Colonic mucosa (tissue), 4 donors: ENCODE measurements at regions not wholly inside any gene's neighbourhood (a gene's known extent, or its start where the extent isn't known, plus 50 kb on each side); places are given as distances from the start of the nearest gene placed in this dataset.

Source experiments
- DNase-seq: peaks from one replicate; pipeline ENCODE4 v3.0.0-alpha.2; 2020
- H3K27ac ChIP-seq: fragments of 200-600 bp; one replicate; pipeline ENCODE4 v1.8.0; 2021
- H3K27me3 ChIP-seq: fragments of 200-600 bp; one replicate; pipeline ENCODE4 v1.8.0; 2021
- H3K36me3 ChIP-seq: fragments of 200-600 bp; one replicate; pipeline ENCODE4 v1.8.0; 2021
- H3K4me1 ChIP-seq: fragments of 200-600 bp; one replicate; pipeline ENCODE4 v1.8.0; 2021; ENCODE audit warnings: mild to moderate bottlenecking
- H3K4me3 ChIP-seq: fragments of 200-600 bp; one replicate; pipeline ENCODE4 v1.8.0; 2021
- H3K9ac ChIP-seq, 2 donors: one replicate each; pipeline ENCODE4 v1.7.0; 2013; ENCODE audit warnings: control low read depth in 2 of 2, low read depth in 2 of 2, low read length in 2 of 2
- H3K9me3 ChIP-seq: fragments of 200-600 bp; one replicate; pipeline ENCODE4 v1.8.0; 2021
- intact Hi-C: fragments of 100-400 bp; cut with DNase I; formaldehyde crosslinking; loops from one replicate; pipeline ENCODE4 v1.14.1; 2022
- TF ChIP-seq, protein P1 (sequence below): fragments of 200-600 bp; IDR thresholded peaks from one replicate; pipeline ENCODE4 v1.8.0; 2022; ENCODE audit warnings: antibody characterized with exemption, mild to moderate bottlenecking
- donor health status: healthy.
- donor health status: DM: no; HTN: no; CAD: no.
- donor health status: DM: no; HTN: no; CAD: no.

- TF ChIP-seq, protein P1, sequence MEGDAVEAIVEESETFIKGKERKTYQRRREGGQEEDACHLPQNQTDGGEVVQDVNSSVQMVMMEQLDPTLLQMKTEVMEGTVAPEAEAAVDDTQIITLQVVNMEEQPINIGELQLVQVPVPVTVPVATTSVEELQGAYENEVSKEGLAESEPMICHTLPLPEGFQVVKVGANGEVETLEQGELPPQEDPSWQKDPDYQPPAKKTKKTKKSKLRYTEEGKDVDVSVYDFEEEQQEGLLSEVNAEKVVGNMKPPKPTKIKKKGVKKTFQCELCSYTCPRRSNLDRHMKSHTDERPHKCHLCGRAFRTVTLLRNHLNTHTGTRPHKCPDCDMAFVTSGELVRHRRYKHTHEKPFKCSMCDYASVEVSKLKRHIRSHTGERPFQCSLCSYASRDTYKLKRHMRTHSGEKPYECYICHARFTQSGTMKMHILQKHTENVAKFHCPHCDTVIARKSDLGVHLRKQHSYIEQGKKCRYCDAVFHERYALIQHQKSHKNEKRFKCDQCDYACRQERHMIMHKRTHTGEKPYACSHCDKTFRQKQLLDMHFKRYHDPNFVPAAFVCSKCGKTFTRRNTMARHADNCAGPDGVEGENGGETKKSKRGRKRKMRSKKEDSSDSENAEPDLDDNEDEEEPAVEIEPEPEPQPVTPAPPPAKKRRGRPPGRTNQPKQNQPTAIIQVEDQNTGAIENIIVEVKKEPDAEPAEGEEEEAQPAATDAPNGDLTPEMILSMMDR = no peak
- no peaks in the 10 kb centered on the region for H3K9me3 ChIP-seq
- H3K27me3 ChIP-seq = no peaks in the 10 kb centered on the region
- no peak overlapping the region for H3K4me3 ChIP-seq
- no peak overlapping the region for H3K9ac ChIP-seq
- no peaks in the 10 kb centered on the region for H3K36me3 ChIP-seq
- DNase-seq = no peak
- H3K27ac ChIP-seq = no peak overlapping the region
- no peaks in the 10 kb centered on the region for H3K4me1 ChIP-seq
- intact Hi-C loops = no loop called here
Measured at GRCh38 chr2:142223309-142223708, 92.5 kb upstream of the LRP1B start.

GRCh38 chr2:142222715-142223114 is 91.9 kb upstream of the LRP1B start:
- no peak for DNase-seq
- H3K9me3 ChIP-seq = no peaks in the 10 kb centered on the region
- intact Hi-C loops = no loop called here
- no peak overlapping the region for H3K27ac ChIP-seq
- H3K36me3 ChIP-seq = no peaks in the 10 kb centered on the region
- TF ChIP-seq, protein P1 = no peak
- H3K4me3 ChIP-seq = no peak overlapping the region
- no peak overlapping the region for H3K9ac ChIP-seq
- H3K27me3 ChIP-seq = no peaks in the 10 kb centered on the region
- no peaks in the 10 kb centered on the region for H3K4me1 ChIP-seq

GRCh38 chr2:142220901-142221300 is 90.1 kb upstream of the LRP1B start:
- TF ChIP-seq, protein P1 = no peak
- H3K4me1 ChIP-seq = no peaks in the 10 kb centered on the region
- intact Hi-C loops = no loop called here
- H3K9ac ChIP-seq = no peak overlapping the region
- H3K9me3 ChIP-seq = no peaks in the 10 kb centered on the region
- no peaks in the 10 kb centered on the region for H3K27me3 ChIP-seq
- no peak overlapping the region for H3K27ac ChIP-seq
- no peaks in the 10 kb centered on the region for H3K36me3 ChIP-seq
- no peak overlapping the region for H3K4me3 ChIP-seq
- no peak for DNase-seq

DNA sequence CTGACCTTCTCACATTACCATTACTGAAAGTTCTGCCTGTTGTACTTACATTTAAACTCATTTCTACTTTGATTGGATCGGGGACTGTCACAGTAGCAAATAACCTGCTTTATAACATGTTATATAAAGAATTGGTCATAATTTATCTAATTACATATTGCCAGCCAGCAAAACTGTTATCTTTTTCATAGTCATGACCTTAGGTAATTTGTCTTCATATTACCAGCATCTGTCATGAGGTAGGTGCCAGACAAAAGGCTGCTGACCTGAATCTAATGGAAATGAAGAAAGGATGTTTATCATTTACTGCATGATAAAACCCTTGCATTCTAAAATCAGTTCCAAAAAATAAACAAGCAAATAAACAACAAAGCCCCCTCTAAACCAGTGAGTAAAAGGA is 89.4 kb upstream of the LRP1B start:
- H3K9ac ChIP-seq = no peak overlapping the region
- TF ChIP-seq, protein P1 = no peak
- no peaks in the 10 kb centered on the region for H3K4me1 ChIP-seq
- H3K27me3 ChIP-seq = no peaks in the 10 kb centered on the region
- intact Hi-C loops = no loop called here
- no peak overlapping the region for H3K27ac ChIP-seq
- DNase-seq = no peak
- H3K4me3 ChIP-seq = no peak overlapping the region
- no peaks in the 10 kb centered on the region for H3K9me3 ChIP-seq
- no peaks in the 10 kb centered on the region for H3K36me3 ChIP-seq

DNA sequence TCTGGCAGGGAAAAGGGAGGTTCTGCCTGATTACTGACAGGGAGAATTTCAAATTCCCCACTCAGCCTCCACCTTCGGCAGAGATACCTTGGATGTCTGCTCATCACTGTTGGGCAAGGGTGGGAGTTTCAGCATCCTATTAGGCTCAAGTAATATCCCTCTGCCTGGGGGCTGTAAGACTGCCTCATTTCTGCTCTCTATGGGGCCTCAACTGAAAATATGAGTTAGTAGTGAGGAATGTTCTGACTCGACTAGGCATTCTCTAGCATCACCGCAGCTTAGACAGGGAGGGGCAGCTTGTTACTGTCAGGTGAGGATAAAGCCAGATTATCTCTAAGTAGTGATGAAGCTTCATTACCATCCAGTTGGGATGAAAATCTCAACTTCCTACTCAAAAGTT is 87.7 kb upstream of the LRP1B start:
- H3K4me3 ChIP-seq = no peak overlapping the region
- intact Hi-C loops = no loop called here
- TF ChIP-seq, protein P1 = no peak
- no peaks in the 10 kb centered on the region for H3K4me1 ChIP-seq
- no peak overlapping the region for H3K9ac ChIP-seq
- H3K9me3 ChIP-seq = no peaks in the 10 kb centered on the region
- H3K36me3 ChIP-seq = no peaks in the 10 kb centered on the region
- no peaks in the 10 kb centered on the region for H3K27me3 ChIP-seq
- no peak for DNase-seq
- H3K27ac ChIP-seq = no peak overlapping the region

DNA sequence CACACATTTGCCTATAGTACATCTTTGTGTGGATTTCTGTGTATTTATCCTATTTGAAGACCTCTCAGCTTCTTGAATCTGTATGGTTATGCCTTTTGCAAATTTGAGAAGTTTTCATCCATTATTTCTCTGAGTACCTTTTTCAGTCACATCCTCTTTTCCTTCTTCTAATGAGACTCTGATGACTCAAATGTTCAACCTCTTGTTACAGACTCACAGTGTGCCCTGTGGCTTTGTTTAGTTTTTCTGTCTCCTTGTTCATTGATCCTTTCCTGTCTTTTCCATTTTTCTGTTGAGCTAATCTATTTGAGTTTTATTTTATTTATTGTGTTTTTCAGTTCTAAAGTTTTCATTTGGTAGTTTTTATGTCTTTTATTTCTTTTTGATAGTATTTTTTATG is 87.0 kb upstream of the LRP1B start:
- H3K4me1 ChIP-seq = no peaks in the 10 kb centered on the region
- no peak for DNase-seq
- intact Hi-C loops = no loop called here
- no peaks in the 10 kb centered on the region for H3K9me3 ChIP-seq
- H3K9ac ChIP-seq = no peak overlapping the region
- no peaks in the 10 kb centered on the region for H3K27me3 ChIP-seq
- H3K36me3 ChIP-seq = no peaks in the 10 kb centered on the region
- no peak overlapping the region for H3K27ac ChIP-seq
- TF ChIP-seq, protein P1 = no peak
- no peak overlapping the region for H3K4me3 ChIP-seq
